Neural cell (in vitro differentiated cells): ENCODE measurements at regions not wholly inside any gene's neighbourhood (a gene's known extent, or its start where the extent isn't known, plus 50 kb on each side); places are given as distances from the start of the nearest gene placed in this dataset.

Source experiments
- CTCF ChIP-seq: fragments of 450-650 bp; IDR thresholded peaks from 2 replicates; pipeline ENCODE4 v1.5.1; 2014; ENCODE audit warnings: antibody characterized with exemption, mild to moderate bottlenecking, moderate library complexity; ENCODE audit not compliant: poor library complexity, severe bottlenecking
- EP300 ChIP-seq: fragments of 450-650 bp; conservative IDR thresholded peaks from 2 replicates; pipeline ENCODE4 v1.6.1; 2014; ENCODE audit warnings: antibody characterized with exemption, mild to moderate bottlenecking, moderate library complexity; ENCODE audit not compliant: poor library complexity, severe bottlenecking

GRCh38 chr13:62931853-62932252, 1516.2 kb upstream of the PCDH20 start:
- TF ChIP-seq CTCF (no peak), EP300 (no peak)
